Calu3 (cell line): ENCODE measurements at regions not wholly inside any gene's neighbourhood (a gene's known extent, or its start where the extent isn't known, plus 50 kb on each side); places are given as distances from the start of the nearest gene placed in this dataset.

ENCODE experiments used
- BruUV-seq: library from RNA; stranded (reverse); fragments of 400-500 nt; replicated peaks from 2 replicates; lab custom pipeline; 2021; lab: Mats Ljungman, UMichigan
- CTCF ChIA-PET: fragments of 300-600 bp; sonication (Branson Sonifier 250); formaldehyde crosslinking; loops from one replicate; lab custom pipeline; 2022; ENCODE audit warnings: antibody characterized with exemption; lab: Charles Lee
- DNase-seq: peaks from one replicate; pipeline ENCODE4 v3.0.0; 2022
- H3K27ac Mint-ChIP-seq: one replicate; pipeline ENCODE4 v1.8.0; 2022; ENCODE audit warnings: mixed read lengths; ENCODE audit not compliant: unreplicated experiment
- H3K27me3 Mint-ChIP-seq: one replicate; pipeline ENCODE4 v1.8.0; 2022; ENCODE audit warnings: mixed read lengths; ENCODE audit not compliant: unreplicated experiment
- H3K36me3 Mint-ChIP-seq: one replicate; pipeline ENCODE4 v1.8.0; 2022; ENCODE audit warnings: mild to moderate bottlenecking, moderate library complexity, mixed read lengths; ENCODE audit not compliant: insufficient read depth, unreplicated experiment
- H3K4me1 Mint-ChIP-seq: one replicate; pipeline ENCODE4 v1.8.0; 2022; ENCODE audit warnings: mild to moderate bottlenecking, low read depth, mixed read lengths; ENCODE audit not compliant: unreplicated experiment
- H3K4me3 Mint-ChIP-seq: one replicate; pipeline ENCODE4 v1.8.0; 2022; ENCODE audit warnings: mild to moderate bottlenecking, low read depth, moderate library complexity, mixed read lengths; ENCODE audit not compliant: unreplicated experiment
- H3K9me3 Mint-ChIP-seq: one replicate; pipeline ENCODE4 v1.8.0; 2022; ENCODE audit warnings: low read depth, mixed read lengths; ENCODE audit not compliant: unreplicated experiment
- intact Hi-C: fragments of 100-400 bp; cut with micrococcal nuclease; formaldehyde crosslinking; loops from one replicate; pipeline ENCODE4 v1.10.0; 2022; ENCODE audit not compliant: unreplicated experiment
- TF ChIP-seq, protein P1 (sequence below): fragments of 200-600 bp; IDR thresholded peaks from one replicate; pipeline ENCODE4 v1.8.0; 2022; ENCODE audit warnings: antibody characterized with exemption; ENCODE audit not compliant: unreplicated experiment

DNA sequence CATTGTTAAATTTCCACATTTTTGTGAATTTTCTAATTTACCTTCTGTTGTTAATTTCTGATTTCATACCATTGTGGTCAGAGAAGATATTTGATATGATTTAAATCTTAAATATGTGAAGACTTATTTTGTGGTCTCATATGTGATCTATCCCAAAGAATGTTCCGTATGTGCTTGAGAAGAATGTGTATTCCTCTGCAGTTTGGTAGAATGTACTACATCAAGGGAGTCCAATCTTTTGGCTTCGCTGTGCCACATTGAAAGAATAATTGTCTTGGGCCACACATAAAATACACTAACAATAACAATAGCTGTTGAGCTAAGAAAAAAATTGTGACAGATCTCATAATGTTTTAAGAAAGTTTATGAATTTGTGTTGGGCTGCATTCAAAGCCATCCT is 140.7 kb upstream of the PRNP start:
- BruUV-seq, result no TSS peak
- intact Hi-C loops, result no loop called here
- Mint-ChIP-seq H3K9me3 (peaks cover 2% of the 10 kb centered on the region), H3K4me3 (no peak overlapping the region), H3K27ac (no peak overlapping the region), H3K27me3 (peaks cover 38% of the 10 kb centered on the region), H3K36me3 (no peaks in the 10 kb centered on the region), H3K4me1 (peaks cover 28% of the 10 kb centered on the region)
- CTCF ChIA-PET, result no interaction called here
- TF ChIP-seq, protein P1, sequence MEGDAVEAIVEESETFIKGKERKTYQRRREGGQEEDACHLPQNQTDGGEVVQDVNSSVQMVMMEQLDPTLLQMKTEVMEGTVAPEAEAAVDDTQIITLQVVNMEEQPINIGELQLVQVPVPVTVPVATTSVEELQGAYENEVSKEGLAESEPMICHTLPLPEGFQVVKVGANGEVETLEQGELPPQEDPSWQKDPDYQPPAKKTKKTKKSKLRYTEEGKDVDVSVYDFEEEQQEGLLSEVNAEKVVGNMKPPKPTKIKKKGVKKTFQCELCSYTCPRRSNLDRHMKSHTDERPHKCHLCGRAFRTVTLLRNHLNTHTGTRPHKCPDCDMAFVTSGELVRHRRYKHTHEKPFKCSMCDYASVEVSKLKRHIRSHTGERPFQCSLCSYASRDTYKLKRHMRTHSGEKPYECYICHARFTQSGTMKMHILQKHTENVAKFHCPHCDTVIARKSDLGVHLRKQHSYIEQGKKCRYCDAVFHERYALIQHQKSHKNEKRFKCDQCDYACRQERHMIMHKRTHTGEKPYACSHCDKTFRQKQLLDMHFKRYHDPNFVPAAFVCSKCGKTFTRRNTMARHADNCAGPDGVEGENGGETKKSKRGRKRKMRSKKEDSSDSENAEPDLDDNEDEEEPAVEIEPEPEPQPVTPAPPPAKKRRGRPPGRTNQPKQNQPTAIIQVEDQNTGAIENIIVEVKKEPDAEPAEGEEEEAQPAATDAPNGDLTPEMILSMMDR, result no peak
- no peak for DNase-seq

DNA sequence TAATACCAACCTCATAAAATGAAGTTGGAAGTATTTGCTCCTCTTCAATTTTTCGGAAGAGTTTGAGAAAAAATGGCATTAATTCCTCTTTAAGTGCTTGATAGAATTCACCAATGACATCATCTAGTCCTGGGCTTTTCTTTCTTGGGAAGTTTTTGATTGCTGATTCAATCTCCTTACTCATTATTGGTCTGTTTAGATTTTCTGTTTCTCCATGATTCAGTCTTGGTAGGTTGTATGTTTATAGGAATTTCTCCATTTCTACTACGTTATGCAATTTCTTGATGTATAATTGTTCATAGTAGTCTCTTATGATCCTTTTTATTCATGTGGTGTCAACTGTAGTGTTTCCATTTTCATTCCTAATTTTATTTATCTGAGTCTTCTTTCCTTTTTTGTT is 141.5 kb upstream of the PRNP start:
- TF ChIP-seq, protein P1, result no peak
- Mint-ChIP-seq H3K9me3 (peaks cover 2% of the 10 kb centered on the region), H3K27ac (no peak overlapping the region), H3K4me3 (no peak overlapping the region), H3K36me3 (no peaks in the 10 kb centered on the region), H3K27me3 (peaks cover 45% of the 10 kb centered on the region), H3K4me1 (peaks cover 22% of the 10 kb centered on the region)
- CTCF ChIA-PET, result no interaction called here
- intact Hi-C loops, result no loop called here
- DNase-seq, result no peak
- no TSS peak for BruUV-seq

DNA sequence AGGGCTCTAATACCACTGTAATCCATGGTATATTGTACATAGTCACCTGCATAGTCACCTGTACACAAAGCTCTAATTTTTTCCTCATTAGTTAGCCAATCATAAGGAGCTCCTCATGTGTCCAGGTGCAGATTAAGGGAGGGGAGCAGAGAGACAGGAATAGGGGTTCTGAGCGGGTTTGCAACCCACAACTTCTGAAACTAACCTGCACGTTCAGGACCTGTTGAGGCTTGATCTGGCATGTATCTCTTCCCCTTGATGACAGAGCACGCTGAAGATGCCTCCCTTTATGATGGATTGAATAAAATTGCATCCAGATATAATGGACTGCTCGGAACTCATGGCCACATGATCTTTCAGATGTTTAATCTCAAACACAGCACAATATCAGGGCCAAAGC is 144.0 kb upstream of the PRNP start:
- CTCF ChIA-PET, result no interaction called here
- intact Hi-C loops, result no loop called here
- TF ChIP-seq, protein P1, result no peak

DNA sequence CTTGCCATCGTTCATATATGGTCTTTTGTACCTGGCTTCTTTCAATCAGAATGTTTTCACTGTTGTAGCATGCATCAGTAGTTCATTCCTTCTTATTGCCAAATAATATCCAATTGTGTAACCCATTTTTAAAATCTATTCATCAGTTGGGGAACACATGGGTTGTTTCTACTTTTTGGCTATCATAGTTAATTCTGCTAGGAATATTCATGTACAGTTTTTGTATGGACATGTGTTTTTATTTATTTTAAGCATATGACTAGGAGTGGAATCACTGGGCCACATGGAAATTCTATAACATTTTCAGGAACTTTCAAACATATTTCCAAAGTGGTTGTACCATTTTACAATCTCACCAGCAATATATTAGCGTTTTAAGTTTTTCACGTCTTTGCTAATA is 151.9 kb upstream of the PRNP start:
- H3K4me1 Mint-ChIP-seq, result no peaks in the 10 kb centered on the region
- intact Hi-C loops, result no loop called here
- BruUV-seq, result no TSS peak
- no peaks in the 10 kb centered on the region for H3K9me3 Mint-ChIP-seq
- DNase-seq, result no peak
- peaks cover 56% of the 10 kb centered on the region for H3K27me3 Mint-ChIP-seq
- CTCF ChIA-PET, result no interaction called here
- peaks cover 3% of the 10 kb centered on the region for H3K36me3 Mint-ChIP-seq
- H3K4me3 Mint-ChIP-seq, result no peak overlapping the region
- H3K27ac Mint-ChIP-seq, result no peak overlapping the region
- TF ChIP-seq, protein P1, result no peak

More for the DNA sequence above, 144.0 kb upstream of the PRNP start:
- DNase-seq, result no peak
- Mint-ChIP-seq H3K9me3 (peaks cover 2% of the 10 kb centered on the region), H3K4me1 (peaks cover 16% of the 10 kb centered on the region), H3K4me3 (no peak overlapping the region), H3K27ac (no peak overlapping the region), H3K27me3 (peaks cover 60% of the 10 kb centered on the region), H3K36me3 (no peaks in the 10 kb centered on the region)
- no TSS peak for BruUV-seq
